Dedifferentiated amniotic fluid mesenchymal stem cell (primary cell): ENCODE measurements at regions not wholly inside any gene's neighbourhood (a gene's known extent, or its start where the extent isn't known, plus 50 kb on each side); places are given as distances from the start of the nearest gene placed in this dataset.

Source experiments
- DNase-seq: peaks from one replicate; pipeline ENCODE4 v3.0.0-alpha.2; 2016; ENCODE audit errors: extremely low spot score

- no peak for DNase-seq
These were observed 147.2 kb upstream of the TWIST2 start for GRCh38 chr2:238700506-238701340.

DNA sequence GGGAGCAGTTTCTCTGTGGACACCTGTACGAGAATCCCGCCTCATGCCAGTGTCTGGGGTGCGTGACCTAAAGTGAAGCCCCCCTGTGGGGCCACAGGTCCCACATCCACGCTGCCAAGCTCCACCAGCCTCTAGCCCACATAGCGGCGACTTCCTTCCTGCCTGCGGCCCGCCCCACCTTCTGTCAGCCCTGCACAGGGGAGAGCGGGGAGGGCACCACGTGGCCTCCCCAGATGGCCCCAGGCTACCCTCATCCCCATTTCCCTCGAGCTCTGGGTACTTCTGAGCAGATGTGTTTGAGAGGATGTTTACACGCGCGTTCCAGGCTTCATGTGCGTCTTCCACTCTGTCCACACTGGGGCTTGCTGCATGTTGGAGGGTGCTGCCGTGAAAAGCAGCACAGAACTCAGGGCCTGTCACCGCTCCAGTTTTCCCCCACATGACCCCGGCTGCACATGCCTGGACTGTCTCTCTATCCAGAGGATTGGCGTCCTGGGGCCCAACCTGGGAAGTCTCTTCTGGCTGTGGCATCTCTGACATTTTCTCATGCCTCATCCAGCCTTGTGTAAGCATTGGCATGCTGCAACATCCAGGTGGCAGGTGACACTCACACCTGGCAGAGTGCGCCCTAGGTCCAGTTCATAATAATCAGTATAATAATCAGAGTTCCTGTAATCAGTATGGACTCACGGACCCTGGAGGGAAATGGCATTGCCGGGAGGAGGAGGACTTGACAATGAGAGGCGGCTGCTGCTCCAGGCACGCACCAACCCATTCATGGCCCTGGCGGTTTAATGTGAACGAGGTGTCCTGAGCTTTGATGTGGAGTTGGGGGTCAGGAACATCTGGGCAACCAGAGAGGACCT, 146.3 kb upstream of the TWIST2 start:
- no peak for DNase-seq

- no peak for DNase-seq
These were observed 145.4 kb upstream of the TWIST2 start for GRCh38 chr2:238702276-238703052.

- DNase-seq = no peak
These were observed 144.9 kb upstream of the TWIST2 start for GRCh38 chr2:238703053-238703415.

DNA sequence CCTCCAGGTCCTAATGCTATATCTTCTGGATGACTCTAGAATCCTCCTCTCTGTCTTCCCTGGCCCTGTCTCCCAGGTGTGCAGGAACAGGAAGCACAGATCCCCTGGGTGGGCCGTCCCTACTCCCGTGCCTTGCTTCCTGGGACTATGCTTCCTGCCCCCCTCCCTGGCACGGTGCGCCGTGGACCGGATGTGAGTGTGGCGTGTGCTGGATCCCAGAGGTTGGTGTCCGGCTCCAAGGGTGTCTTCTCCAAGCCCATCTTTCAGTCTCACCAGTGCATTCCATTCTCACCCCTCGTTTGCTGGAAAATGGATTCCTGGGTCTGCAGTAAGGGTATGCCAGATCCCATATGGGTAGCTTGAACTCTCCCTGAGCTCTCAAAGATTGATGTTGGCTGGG, 144.4 kb upstream of the TWIST2 start:
- no peak for DNase-seq

DNA sequence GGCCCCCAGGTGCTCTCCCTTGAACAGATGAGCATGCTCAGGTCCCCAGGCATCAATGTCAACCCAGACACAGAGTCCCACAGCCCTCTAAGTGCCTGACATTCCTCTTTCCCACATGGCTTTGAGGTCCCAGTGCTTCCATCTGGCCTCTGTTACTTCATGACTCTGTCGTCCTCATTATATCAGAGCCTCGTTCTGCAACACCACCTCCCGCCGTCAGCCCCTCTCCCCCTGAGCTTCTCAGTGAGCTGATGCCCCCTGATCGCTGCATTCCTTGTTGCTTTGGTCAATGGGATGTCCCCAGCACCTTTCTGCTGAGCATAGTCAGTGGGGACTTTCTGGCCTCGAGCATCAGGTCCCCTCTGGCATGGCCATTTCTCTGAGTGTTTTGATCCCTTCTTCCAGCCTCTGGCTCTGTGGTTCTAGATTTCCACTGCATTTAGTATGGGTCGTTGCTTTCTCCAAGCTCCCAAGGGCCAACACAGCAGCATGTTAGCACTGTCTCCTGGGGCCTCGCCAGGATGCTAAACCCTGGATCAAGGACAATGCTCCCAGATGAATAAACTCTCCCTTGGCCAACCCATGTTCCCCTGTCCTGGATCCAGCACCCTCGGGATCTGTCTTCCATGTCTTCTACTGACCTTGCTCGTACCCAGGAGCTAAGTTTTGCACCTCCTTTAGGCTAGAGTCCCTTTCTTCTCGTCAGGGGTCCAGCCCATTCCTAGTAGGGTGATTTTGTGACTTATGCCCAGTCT, 143.2 kb upstream of the TWIST2 start:
- no peak for DNase-seq

DNA sequence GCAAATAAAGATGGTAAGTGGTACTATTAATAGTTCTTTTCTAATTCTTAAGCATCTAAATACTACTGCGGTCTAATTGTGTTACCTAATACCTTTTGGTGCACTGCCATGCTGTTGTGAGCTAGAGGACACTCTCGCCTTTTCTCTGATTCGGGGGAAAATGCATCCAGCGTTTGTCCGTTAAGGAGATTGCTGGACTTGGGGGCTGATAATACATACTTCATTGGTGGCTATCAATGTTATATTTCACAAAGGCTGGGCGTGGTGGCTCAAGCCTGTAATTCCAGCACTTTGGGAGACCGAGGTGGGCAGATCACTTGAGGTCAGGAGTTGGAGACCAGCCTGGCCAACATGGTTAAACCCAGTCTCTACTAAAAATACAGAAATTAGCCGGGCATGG, 141.7 kb upstream of the TWIST2 start:
- DNase-seq = no peak

DNA sequence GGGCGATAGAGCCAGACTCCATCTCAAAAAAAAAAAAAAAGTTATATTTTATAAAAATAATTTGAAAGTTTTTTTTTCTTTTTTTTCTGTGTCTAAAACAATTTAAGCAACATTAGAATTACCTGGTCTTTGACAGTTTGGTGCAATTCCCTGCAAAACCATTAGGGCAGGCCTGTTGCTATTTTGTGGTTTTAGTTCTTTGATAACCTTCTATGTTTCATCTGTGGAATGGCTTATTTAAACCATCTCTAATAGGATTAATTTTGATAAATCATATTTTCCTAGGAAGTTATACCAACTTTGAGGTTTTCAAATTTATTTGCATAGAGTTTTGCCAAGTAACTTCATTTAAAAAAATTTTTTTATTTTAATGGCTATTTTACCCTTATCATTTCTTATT, 141.2 kb upstream of the TWIST2 start:
- DNase-seq = no peak

DNA sequence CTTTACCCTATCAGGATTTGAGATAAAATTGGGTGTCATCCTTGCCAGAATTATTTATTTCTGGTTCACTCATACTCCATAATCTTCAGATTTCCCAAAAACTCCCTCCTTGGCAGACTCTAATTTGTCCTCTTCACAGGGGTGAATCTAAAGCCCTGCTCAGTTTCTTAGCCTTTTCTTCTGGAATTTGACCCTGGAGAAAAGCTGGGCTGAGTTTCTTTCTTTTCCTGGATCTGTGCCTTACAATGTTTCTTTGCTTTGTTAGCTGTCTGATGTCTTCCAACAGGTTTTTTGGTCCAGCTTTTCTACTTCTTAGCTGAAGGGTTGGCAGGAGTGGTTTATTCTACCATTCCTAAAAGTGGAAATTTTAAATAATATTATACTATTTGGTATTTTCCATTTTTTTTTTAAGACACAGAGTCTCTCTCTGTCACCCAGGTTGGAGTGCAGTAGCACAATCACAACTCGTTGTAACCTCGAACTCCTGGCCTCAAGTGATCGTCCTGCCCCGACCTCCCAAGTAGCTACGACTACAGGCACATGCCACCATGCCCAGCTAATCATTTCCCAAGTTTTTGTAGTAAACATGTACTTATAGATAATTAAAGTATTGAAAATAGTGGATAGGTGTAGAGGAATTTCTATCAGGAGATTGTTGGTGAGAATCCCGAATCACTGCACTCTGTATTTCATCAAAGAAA, 138.4 kb upstream of the TWIST2 start:
- no peak for DNase-seq

DNA sequence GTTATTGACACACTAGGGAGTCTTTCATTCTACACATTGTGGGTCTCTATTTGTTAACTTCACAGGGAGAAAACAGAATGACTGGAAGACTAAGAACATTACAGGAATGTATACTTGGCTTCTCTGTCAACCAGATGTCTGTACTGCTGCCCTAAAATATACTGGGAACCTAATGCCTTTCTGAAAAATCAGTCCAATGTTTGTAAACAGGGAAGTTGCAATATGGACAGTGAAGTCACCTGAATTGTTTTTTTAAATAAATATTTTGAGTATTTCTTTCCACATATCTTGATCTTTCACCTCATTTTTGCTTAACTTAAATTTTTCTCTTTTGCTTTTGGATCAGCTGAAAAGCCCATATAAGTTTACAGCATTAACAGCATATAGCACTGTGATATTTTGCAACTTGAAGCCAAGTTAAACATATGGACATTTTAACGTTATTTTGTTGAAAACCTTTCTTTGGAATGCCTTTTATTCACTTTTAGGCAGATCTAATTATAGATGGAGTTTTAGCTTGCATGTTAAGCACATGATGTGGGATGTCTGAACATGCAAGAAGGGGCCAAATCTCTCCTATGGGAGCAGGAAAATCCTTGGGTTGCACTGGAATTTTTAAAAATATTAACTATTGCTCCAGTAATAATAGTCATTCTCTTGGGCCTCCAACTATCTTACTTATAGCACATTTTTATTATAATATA, 137.7 kb upstream of the TWIST2 start:
- DNase-seq = no peak

DNA sequence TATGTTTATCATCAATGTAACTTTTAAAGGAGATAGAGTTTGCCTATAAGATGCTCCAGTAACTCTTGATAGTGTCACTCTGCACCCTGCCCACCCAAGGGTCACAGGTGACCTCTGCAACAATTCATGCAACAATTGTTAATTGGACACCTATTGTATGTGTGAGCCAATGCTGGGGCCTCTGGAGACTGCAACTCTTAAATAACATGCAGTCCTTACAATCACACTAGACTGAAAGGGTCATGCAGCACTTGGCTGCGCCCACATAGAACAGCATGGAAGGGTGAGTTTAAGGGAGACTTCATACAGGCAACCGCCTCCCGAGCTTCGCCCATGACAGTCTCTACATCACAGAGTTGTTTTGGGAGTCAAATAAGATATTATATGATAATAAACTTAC, 137.1 kb upstream of the TWIST2 start:
- no peak for DNase-seq

- no peak for DNase-seq
These were observed 136.5 kb upstream of the TWIST2 start for GRCh38 chr2:238711346-238711745.

DNA sequence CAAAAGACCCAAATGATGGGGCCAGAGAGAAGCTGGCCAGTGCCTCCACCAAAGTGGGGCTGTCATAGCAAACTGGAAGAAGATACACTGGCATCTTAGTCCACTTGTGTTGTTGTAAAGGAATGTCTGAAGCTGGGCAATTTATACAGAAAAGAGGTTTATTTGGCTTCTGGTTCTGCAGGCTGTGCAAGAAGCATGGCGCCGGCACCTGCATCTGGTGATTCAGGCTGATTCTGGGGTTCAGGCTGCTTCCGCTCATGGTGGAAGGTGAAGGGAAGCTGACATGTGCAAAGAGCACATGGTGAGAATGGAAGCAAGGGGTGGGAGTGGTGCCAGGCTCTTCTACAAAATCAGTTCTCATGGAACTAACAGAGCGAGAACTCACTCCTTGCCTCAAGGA, 135.9 kb upstream of the TWIST2 start:
- DNase-seq = no peak

DNA sequence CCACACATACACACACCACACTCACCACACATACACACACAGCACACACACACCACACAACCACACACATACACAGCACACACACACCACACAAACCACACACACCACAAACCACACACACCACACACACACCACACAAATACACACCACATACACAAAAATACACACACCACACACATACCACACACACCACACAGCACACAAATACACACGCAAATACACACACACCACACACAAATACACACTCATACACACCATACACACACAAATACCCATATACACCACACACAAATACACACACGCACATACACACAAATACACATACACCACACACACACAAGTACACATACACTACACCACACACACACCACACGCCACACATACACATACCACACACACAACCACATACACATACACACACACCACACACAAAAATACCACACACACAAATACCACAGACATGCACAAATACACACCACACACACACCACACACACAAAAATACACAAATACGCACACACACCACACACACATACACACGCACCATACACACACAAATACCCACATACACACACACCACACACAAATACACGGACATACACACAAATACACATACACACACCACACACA, 134.6 kb upstream of the TWIST2 start:
- DNase-seq = no peak

DNA sequence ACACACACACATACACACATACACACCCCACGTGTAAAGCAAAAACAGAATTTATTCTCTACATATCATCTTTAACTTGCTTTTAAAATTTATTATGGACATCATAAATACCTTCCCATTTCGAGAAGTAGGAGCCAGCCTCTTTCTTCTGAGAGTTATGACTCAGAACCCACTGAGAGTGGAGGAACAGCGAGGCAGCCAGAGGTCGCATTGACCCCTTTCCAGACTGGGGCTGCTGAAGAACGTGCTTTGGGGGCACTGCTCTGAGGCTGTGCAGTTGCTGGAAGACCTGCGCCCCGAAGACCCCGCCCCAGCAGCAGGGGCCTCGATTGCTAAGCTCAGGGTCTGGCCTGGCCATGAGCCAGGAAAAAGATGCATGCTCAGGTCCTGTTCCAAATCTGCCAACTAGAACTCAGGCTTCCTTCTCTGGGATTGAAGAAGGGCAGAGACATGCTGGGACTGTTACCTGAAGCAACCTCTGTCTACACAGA, 133.8 kb upstream of the TWIST2 start:
- no peak for DNase-seq

- no peak for DNase-seq
These were observed 131.7 kb upstream of the TWIST2 start for GRCh38 chr2:238716171-238716570.

GRCh38 chr2:238716585-238716984, 131.3 kb upstream of the TWIST2 start:
- DNase-seq = no peak

DNA sequence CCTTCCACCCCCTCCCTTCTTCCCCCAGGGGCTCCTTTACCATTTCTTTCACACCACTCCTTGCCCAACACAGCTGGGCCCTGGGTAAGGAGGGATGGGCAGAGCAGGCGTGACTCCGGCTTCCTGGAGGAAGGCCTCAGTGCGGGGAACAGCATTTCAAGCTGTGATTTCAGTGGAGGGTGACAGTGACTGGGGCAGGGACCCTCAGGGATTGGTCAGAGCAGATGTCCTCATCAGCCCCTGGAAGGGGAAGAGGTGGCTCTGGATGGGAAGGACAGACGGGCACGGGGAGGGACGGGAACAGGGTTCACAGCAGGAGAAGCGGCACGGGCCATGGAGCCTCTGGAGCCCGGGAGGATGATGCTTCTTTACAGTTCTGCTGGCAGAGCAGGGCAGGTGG, 130.8 kb upstream of the TWIST2 start:
- DNase-seq = no peak

DNA sequence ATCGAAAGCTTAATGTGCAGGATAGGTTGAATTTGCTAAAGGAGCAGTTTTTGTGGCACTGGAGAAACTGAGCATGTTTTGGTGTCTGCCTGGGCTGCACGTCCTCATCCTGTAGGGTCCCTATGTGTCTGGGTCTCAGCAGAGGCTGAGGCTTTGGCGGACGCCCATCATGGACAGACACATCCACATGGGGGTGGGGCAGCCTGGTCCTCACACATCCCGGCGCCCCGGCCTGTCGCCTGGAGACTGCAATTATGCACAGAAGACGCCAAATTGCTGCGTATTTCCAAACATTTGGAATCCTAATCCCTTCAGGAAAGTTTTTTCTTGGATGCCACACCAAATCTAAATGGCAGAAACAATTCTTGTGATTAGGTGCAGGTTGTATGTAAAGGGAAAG, 128.2 kb upstream of the TWIST2 start:
- no peak for DNase-seq

- DNase-seq = no peak
These were observed 127.6 kb upstream of the TWIST2 start for GRCh38 chr2:238720232-238720672.
